ENCODE measurements at regions not wholly inside any gene's neighbourhood (a gene's known extent, or its start where the extent isn't known, plus 50 kb on each side); places are given as distances from the start of the nearest gene placed in this dataset.
A peak's percentile ranks its signal among the peaks of the same experiment; 100 is the strongest.
"Not testable (repeated sequence)": the region's sequence is repeated elsewhere in the genome, so short reads cannot be mapped to it uniquely, and the experiment has no call there.

- no peak for FAIRE-seq
- Histone ChIP-seq H3K4me3 (ENCODE audit: insufficient read depth, low read depth, low read length) (no peak overlapping the region), H3K4me1 (ENCODE audit: insufficient read depth, low read length) (no peaks in the 10 kb centered on the region), H4K20me1 (ENCODE audit: insufficient read depth, low read length) (no peaks in the 10 kb centered on the region), H3K4me2 (ENCODE audit: low read length) (no peak overlapping the region), H3K79me2 (ENCODE audit: insufficient read depth, low read length) (no peaks in the 10 kb centered on the region), H3K9ac (ENCODE audit: low read length) (no peak overlapping the region), H3K27ac (ENCODE audit: low read depth, low read length) (no peak overlapping the region), H3K9me3 (ENCODE audit: insufficient read depth, low read depth, low read length) (no peaks in the 10 kb centered on the region), H3K36me3 (ENCODE audit: insufficient read depth, low read length) (no peaks in the 10 kb centered on the region), H2AFZ (ENCODE audit: low read depth, low read length) (no peak overlapping the region), H3K27me3 (ENCODE audit: insufficient read depth, low read length) (no peaks in the 10 kb centered on the region)
- TF ChIP-seq, protein P1, sequence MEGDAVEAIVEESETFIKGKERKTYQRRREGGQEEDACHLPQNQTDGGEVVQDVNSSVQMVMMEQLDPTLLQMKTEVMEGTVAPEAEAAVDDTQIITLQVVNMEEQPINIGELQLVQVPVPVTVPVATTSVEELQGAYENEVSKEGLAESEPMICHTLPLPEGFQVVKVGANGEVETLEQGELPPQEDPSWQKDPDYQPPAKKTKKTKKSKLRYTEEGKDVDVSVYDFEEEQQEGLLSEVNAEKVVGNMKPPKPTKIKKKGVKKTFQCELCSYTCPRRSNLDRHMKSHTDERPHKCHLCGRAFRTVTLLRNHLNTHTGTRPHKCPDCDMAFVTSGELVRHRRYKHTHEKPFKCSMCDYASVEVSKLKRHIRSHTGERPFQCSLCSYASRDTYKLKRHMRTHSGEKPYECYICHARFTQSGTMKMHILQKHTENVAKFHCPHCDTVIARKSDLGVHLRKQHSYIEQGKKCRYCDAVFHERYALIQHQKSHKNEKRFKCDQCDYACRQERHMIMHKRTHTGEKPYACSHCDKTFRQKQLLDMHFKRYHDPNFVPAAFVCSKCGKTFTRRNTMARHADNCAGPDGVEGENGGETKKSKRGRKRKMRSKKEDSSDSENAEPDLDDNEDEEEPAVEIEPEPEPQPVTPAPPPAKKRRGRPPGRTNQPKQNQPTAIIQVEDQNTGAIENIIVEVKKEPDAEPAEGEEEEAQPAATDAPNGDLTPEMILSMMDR (IDR thresholded peaks at IDR 0.05; ENCODE audit: insufficient read depth, low read depth, low read length): no peak
- TF ChIP-seq EZH2 (IDR thresholded peaks at IDR 0.05; ENCODE audit: insufficient read depth, low read length): no peak
- Mint-ChIP-seq H3K36me3 (ENCODE audit: low read depth, unreplicated experiment) (no peaks in the 10 kb centered on the region), H3K4me1 (ENCODE audit: low read depth, unreplicated experiment) (no peaks in the 10 kb centered on the region), H3K27ac (ENCODE audit: unreplicated experiment) (no peak overlapping the region), H3K9me3 (ENCODE audit: unreplicated experiment) (no peaks in the 10 kb centered on the region), H3K27me3 (ENCODE audit: low read depth, unreplicated experiment) (no peaks in the 10 kb centered on the region), H3K4me3 (ENCODE audit: unreplicated experiment) (no peak overlapping the region)
- no peak for DNase-seq (ENCODE audit: low read depth)
These were observed 80.2 kb downstream of the DKK1 start for GRCh38 chr10:52394246-52394645.

GRCh38 chr10:52400562-52400961, 86.5 kb downstream of the DKK1 start:
- TF ChIP-seq EZH2 (IDR thresholded peaks at IDR 0.05; ENCODE audit: insufficient read depth, low read length): no peak
- TF ChIP-seq, protein P1 (IDR thresholded peaks at IDR 0.05; ENCODE audit: insufficient read depth, low read depth, low read length): no peak
- no peak overlapping the region for H3K4me3 ChIP-seq (ENCODE audit: insufficient read depth, low read depth, low read length)
- H3K27me3 ChIP-seq (ENCODE audit: insufficient read depth, low read length): no peaks in the 10 kb centered on the region
- H3K4me3 Mint-ChIP-seq (ENCODE audit: unreplicated experiment): no peak overlapping the region
- no peak overlapping the region for H3K4me2 ChIP-seq (ENCODE audit: low read length)
- H3K9me3 ChIP-seq (ENCODE audit: insufficient read depth, low read depth, low read length): no peaks in the 10 kb centered on the region
- no peaks in the 10 kb centered on the region for H3K79me2 ChIP-seq (ENCODE audit: insufficient read depth, low read length)
- no peak overlapping the region for H2AFZ ChIP-seq (ENCODE audit: low read depth, low read length)
- FAIRE-seq (no peak), DNase-seq (ENCODE audit: low read depth) (peak; percentile 41)
- H3K27ac Mint-ChIP-seq (ENCODE audit: unreplicated experiment): no peak overlapping the region
- H3K4me1 Mint-ChIP-seq (ENCODE audit: low read depth, unreplicated experiment): no peaks in the 10 kb centered on the region
- no peaks in the 10 kb centered on the region for H3K9me3 Mint-ChIP-seq (ENCODE audit: unreplicated experiment)
- H3K9ac ChIP-seq (ENCODE audit: low read length): no peak overlapping the region
- no peaks in the 10 kb centered on the region for H3K4me1 ChIP-seq (ENCODE audit: insufficient read depth, low read length)
- no peak overlapping the region for H3K27ac ChIP-seq (ENCODE audit: low read depth, low read length)
- H3K36me3 Mint-ChIP-seq (ENCODE audit: low read depth, unreplicated experiment): no peaks in the 10 kb centered on the region
- no peaks in the 10 kb centered on the region for H3K27me3 Mint-ChIP-seq (ENCODE audit: low read depth, unreplicated experiment)
- no peaks in the 10 kb centered on the region for H4K20me1 ChIP-seq (ENCODE audit: insufficient read depth, low read length)
- H3K36me3 ChIP-seq (ENCODE audit: insufficient read depth, low read length): no peaks in the 10 kb centered on the region

DNA sequence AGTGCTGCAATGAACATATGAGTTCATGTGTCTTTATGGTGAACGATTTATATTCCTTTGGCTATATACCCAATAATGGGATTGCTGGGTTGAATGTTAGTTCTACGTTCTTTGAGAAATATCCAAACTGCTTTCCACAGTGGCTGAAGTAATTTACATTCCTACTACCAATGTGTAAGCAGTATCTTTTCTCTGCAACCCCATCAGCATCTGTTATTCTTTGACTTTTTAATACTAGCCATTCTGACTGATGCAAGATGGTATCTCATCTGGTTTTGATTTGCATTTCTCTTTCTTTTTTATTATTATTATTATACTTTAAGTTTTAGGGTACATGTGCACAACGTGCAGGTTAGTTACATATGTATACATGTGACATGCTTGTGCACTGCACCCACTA, 89.7 kb downstream of the DKK1 start:
- not testable (repeated sequence) for DNase-seq (ENCODE audit: low read depth); H3K27ac Mint-ChIP-seq (ENCODE audit: unreplicated experiment); H3K4me1 Mint-ChIP-seq (ENCODE audit: low read depth, unreplicated experiment); H3K9me3 ChIP-seq (ENCODE audit: insufficient read depth, low read depth, low read length); H3K36me3 ChIP-seq (ENCODE audit: insufficient read depth, low read length); H3K4me3 ChIP-seq (ENCODE audit: insufficient read depth, low read depth, low read length); H3K27me3 ChIP-seq (ENCODE audit: insufficient read depth, low read length); H3K27me3 Mint-ChIP-seq (ENCODE audit: low read depth, unreplicated experiment); H2AFZ ChIP-seq (ENCODE audit: low read depth, low read length); FAIRE-seq; H3K4me1 ChIP-seq (ENCODE audit: insufficient read depth, low read length); H3K79me2 ChIP-seq (ENCODE audit: insufficient read depth, low read length); H3K9ac ChIP-seq (ENCODE audit: low read length); H3K36me3 Mint-ChIP-seq (ENCODE audit: low read depth, unreplicated experiment); H3K27ac ChIP-seq (ENCODE audit: low read depth, low read length); H4K20me1 ChIP-seq (ENCODE audit: insufficient read depth, low read length); H3K4me2 ChIP-seq (ENCODE audit: low read length); H3K4me3 Mint-ChIP-seq (ENCODE audit: unreplicated experiment); H3K9me3 Mint-ChIP-seq (ENCODE audit: unreplicated experiment)

Data from astrocyte (in vitro differentiated cells and primary cell).